Forelimb muscle (tissue), 1 donor: ENCODE measurements at regions not wholly inside any gene's neighbourhood (a gene's known extent, or its start where the extent isn't known, plus 50 kb on each side); places are given as distances from the start of the nearest gene placed in this dataset.
"Not testable (repeated sequence)": the region's sequence is repeated elsewhere in the genome, so short reads cannot be mapped to it uniquely, and the experiment has no call there.

ENCODE experiments used
- DNase-seq: peaks from one replicate; pipeline ENCODE4 v3.0.0-alpha.2; 2013; ENCODE audit warnings: low read depth

- no peak for DNase-seq
These were observed 786.8 kb downstream of the TSN start for GRCh38 chr2:122542236-122542635.

- DNase-seq, result no peak
These were observed 787.2 kb downstream of the TSN start for GRCh38 chr2:122542646-122543045.

- DNase-seq, result no peak
These were observed 788.4 kb downstream of the TSN start for GRCh38 chr2:122543815-122544214.

- DNase-seq, result no peak
These were observed 790.4 kb downstream of the TSN start for GRCh38 chr2:122545821-122546220.

- DNase-seq, result no peak
These were observed 807.3 kb downstream of the TSN start for GRCh38 chr2:122562775-122563174.

- DNase-seq, result no peak
These were observed 808.3 kb downstream of the TSN start for GRCh38 chr2:122563781-122564180.

- DNase-seq, result no peak
These were observed 809.4 kb downstream of the TSN start for GRCh38 chr2:122564843-122565242.

GRCh38 chr2:122565364-122565763, 809.9 kb downstream of the TSN start:
- DNase-seq, result no peak

GRCh38 chr2:122570641-122571040, 815.2 kb downstream of the TSN start:
- DNase-seq, result no peak

- not testable (repeated sequence) for DNase-seq
These were observed 816.0 kb downstream of the TSN start for GRCh38 chr2:122571471-122571870.

- no peak for DNase-seq
These were observed 819.6 kb downstream of the TSN start for GRCh38 chr2:122575076-122575475.

- DNase-seq, result no peak
These were observed 827.9 kb downstream of the TSN start for GRCh38 chr2:122583159-122583917.

GRCh38 chr2:122590524-122590923, 835.1 kb downstream of the TSN start:
- no peak for DNase-seq

- DNase-seq, result no peak
These were observed 839.6 kb downstream of the TSN start for GRCh38 chr2:122595065-122595464.

- no peak for DNase-seq
These were observed 841.1 kb downstream of the TSN start for GRCh38 chr2:122596598-122596997.

GRCh38 chr2:122598784-122599183, 843.3 kb downstream of the TSN start:
- DNase-seq, result no peak

- no peak for DNase-seq
These were observed 855.6 kb downstream of the TSN start for GRCh38 chr2:122610948-122611609.

GRCh38 chr2:122622934-122623333, 867.5 kb downstream of the TSN start:
- DNase-seq, result no peak

- DNase-seq, result no peak
These were observed 871.9 kb downstream of the TSN start for GRCh38 chr2:122627388-122627787.

- peak; percentile 55 for DNase-seq
These were observed 878.8 kb downstream of the TSN start for GRCh38 chr2:122634256-122634655.

- no peak for DNase-seq
These were observed 879.5 kb downstream of the TSN start for GRCh38 chr2:122634920-122635319.

- no peak for DNase-seq
These were observed 880.2 kb downstream of the TSN start for GRCh38 chr2:122635686-122636085.

- no peak for DNase-seq
These were observed 880.6 kb downstream of the TSN start for GRCh38 chr2:122636097-122636496.
